Nephron progenitor cell (in vitro differentiated cells): ENCODE measurements at regions not wholly inside any gene's neighbourhood (a gene's known extent, or its start where the extent isn't known, plus 50 kb on each side); places are given as distances from the start of the nearest gene placed in this dataset.

Source experiments
- DNase-seq: peaks from one replicate; pipeline ENCODE4 v3.0.0; 2021
- H3K27ac Mint-ChIP-seq: 2 replicates; pipeline ENCODE4 v1.8.0; 2021; ENCODE audit warnings: mild to moderate bottlenecking, moderate library complexity, mixed read lengths
- H3K27me3 Mint-ChIP-seq: 2 replicates; pipeline ENCODE4 v1.8.0; 2021; ENCODE audit warnings: mild to moderate bottlenecking, low read depth, mixed read lengths; ENCODE audit not compliant: poor library complexity
- H3K36me3 Mint-ChIP-seq: 2 replicates; pipeline ENCODE4 v1.8.0; 2021; ENCODE audit warnings: low read depth, mixed read lengths
- H3K4me1 Mint-ChIP-seq: 2 replicates; pipeline ENCODE4 v1.8.0; 2021; ENCODE audit warnings: mixed read lengths
- H3K4me3 Mint-ChIP-seq: 2 replicates; pipeline ENCODE4 v1.8.0; 2021; ENCODE audit warnings: mild to moderate bottlenecking, moderate library complexity, mixed read lengths
- H3K9me3 Mint-ChIP-seq: 2 replicates; pipeline ENCODE4 v1.8.0; 2021; ENCODE audit warnings: mild to moderate bottlenecking, moderate library complexity, mixed read lengths
- CTCF ChIP-seq: fragments of 200-600 bp; sonication (generic); IDR thresholded peaks from 2 replicates; pipeline ENCODE4 v1.5.0; 2021; ENCODE audit warnings: antibody characterized with exemption

GRCh38 chr3:153666991-153667740 lies 454.0 kb upstream of the ARHGEF26 start:
- DNase-seq, result no peak
- Mint-ChIP-seq H3K9me3 (no peaks in the 10 kb centered on the region), H3K36me3 (no peaks in the 10 kb centered on the region), H3K4me1 (no peaks in the 10 kb centered on the region), H3K4me3 (no peak overlapping the region), H3K27me3 (no peaks in the 10 kb centered on the region), H3K27ac (no peak overlapping the region)
- TF ChIP-seq CTCF, result no peak

GRCh38 chr3:153669527-153669926 lies 451.7 kb upstream of the ARHGEF26 start:
- DNase-seq, result no peak
- Mint-ChIP-seq H3K27ac (no peak overlapping the region), H3K4me1 (no peaks in the 10 kb centered on the region), H3K27me3 (no peaks in the 10 kb centered on the region), H3K9me3 (no peaks in the 10 kb centered on the region), H3K4me3 (no peak overlapping the region), H3K36me3 (no peaks in the 10 kb centered on the region)
- TF ChIP-seq CTCF, result peak; percentile 21

- Mint-ChIP-seq H3K4me1 (no peaks in the 10 kb centered on the region), H3K4me3 (no peak overlapping the region), H3K27me3 (no peaks in the 10 kb centered on the region), H3K36me3 (no peaks in the 10 kb centered on the region), H3K27ac (no peak overlapping the region), H3K9me3 (no peaks in the 10 kb centered on the region)
- DNase-seq, result no peak
- no peak for TF ChIP-seq CTCF
These were observed 450.6 kb upstream of the ARHGEF26 start for GRCh38 chr3:153670577-153670976.

GRCh38 chr3:153673853-153674252 lies 447.3 kb upstream of the ARHGEF26 start:
- Mint-ChIP-seq H3K27ac (no peak overlapping the region), H3K4me1 (no peaks in the 10 kb centered on the region), H3K36me3 (no peaks in the 10 kb centered on the region), H3K9me3 (no peaks in the 10 kb centered on the region), H3K27me3 (no peaks in the 10 kb centered on the region), H3K4me3 (no peak overlapping the region)
- no peak for TF ChIP-seq CTCF
- no peak for DNase-seq

- H3K9me3 Mint-ChIP-seq, result no peaks in the 10 kb centered on the region
- H3K4me1 Mint-ChIP-seq, result no peaks in the 10 kb centered on the region
- no peak for TF ChIP-seq CTCF
- DNase-seq, result no peak
- no peak overlapping the region for H3K27ac Mint-ChIP-seq
- no peak overlapping the region for H3K4me3 Mint-ChIP-seq
- H3K36me3 Mint-ChIP-seq, result no peaks in the 10 kb centered on the region
- H3K27me3 Mint-ChIP-seq, result no peaks in the 10 kb centered on the region
These were observed 441.5 kb upstream of the ARHGEF26 start for GRCh38 chr3:153679714-153680113.

- no peaks in the 10 kb centered on the region for H3K9me3 Mint-ChIP-seq
- no peak overlapping the region for H3K27ac Mint-ChIP-seq
- no peak overlapping the region for H3K4me3 Mint-ChIP-seq
- no peaks in the 10 kb centered on the region for H3K4me1 Mint-ChIP-seq
- no peak for TF ChIP-seq CTCF
- H3K27me3 Mint-ChIP-seq, result no peaks in the 10 kb centered on the region
- no peak for DNase-seq
- H3K36me3 Mint-ChIP-seq, result no peaks in the 10 kb centered on the region
These were observed 440.7 kb upstream of the ARHGEF26 start for GRCh38 chr3:153680526-153680925.
